ENCODE measurements at regions not wholly inside any gene's neighbourhood (a gene's known extent, or its start where the extent isn't known, plus 50 kb on each side); places are given as distances from the start of the nearest gene placed in this dataset.

GRCh38 chr3:127392156-127392490, 104.3 kb upstream of the PRR20G start:
- TF ChIP-seq CTCF (IDR thresholded peaks at IDR 0.05) (no peak), POLR2A (IDR thresholded peaks at IDR 0.05) (no peak)
